ENCODE measurements at regions not wholly inside any gene's neighbourhood (a gene's known extent, or its start where the extent isn't known, plus 50 kb on each side); places are given as distances from the start of the nearest gene placed in this dataset.

DNA sequence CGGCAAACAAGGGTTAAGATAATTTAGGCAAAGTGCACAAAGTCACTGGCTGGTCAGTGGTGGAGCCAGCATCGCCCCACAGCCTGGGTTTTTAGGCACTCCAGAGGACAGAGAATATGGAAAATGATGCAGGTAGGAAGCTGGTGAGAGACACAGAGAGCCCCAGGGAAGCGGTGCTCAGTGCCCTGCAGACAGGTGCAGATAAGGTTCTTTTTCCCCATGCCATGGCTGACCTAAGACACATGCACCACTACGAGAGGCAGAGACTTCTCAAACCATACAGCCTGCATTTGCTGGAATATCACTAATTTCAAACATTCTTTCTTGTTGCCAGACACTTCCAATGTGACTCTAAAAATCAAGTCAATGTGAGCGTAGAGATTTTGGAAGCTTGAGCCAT, 205.7 kb upstream of the APCDD1 start:
- TF ChIP-seq, protein P1, sequence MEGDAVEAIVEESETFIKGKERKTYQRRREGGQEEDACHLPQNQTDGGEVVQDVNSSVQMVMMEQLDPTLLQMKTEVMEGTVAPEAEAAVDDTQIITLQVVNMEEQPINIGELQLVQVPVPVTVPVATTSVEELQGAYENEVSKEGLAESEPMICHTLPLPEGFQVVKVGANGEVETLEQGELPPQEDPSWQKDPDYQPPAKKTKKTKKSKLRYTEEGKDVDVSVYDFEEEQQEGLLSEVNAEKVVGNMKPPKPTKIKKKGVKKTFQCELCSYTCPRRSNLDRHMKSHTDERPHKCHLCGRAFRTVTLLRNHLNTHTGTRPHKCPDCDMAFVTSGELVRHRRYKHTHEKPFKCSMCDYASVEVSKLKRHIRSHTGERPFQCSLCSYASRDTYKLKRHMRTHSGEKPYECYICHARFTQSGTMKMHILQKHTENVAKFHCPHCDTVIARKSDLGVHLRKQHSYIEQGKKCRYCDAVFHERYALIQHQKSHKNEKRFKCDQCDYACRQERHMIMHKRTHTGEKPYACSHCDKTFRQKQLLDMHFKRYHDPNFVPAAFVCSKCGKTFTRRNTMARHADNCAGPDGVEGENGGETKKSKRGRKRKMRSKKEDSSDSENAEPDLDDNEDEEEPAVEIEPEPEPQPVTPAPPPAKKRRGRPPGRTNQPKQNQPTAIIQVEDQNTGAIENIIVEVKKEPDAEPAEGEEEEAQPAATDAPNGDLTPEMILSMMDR (IDR thresholded peaks at IDR 0.05; ENCODE audit: insufficient read depth, low read depth, low read length): no peak
- no peak for TF ChIP-seq EZH2 (IDR thresholded peaks at IDR 0.05; ENCODE audit: insufficient read depth, low read length)

Data from astrocyte (in vitro differentiated cells and primary cell).